CD4-positive, CD25-positive, alpha-beta regulatory T cell (primary cell): ENCODE measurements at regions not wholly inside any gene's neighbourhood (a gene's known extent, or its start where the extent isn't known, plus 50 kb on each side); places are given as distances from the start of the nearest gene placed in this dataset.
"Not testable (repeated sequence)": the region's sequence is repeated elsewhere in the genome, so short reads cannot be mapped to it uniquely, and the experiment has no call there.

Source experiments
- ATAC-seq, 2 donors: fragments of 150-1000 bp; cut with Tn5 transposase; one replicate each; pipeline ENCODE4 v1.10.0; 2021; ENCODE audit warnings: low read depth in 2 of 2, moderate number of reproducible peaks in 2 of 2, moderate library complexity in 1 of 2
- DNase-seq, 3 donors: peaks; one replicate each; pipeline versions ENCODE4 v3.0.0 to v3.0.0-alpha.2; 2012 to 2022; ENCODE audit warnings: mixed read lengths in 1 of 3
- H3K27ac ChIP-seq: one replicate; pipeline ENCODE4 v1.7.0; 2013; ENCODE audit warnings: mild to moderate bottlenecking, low read length; ENCODE audit not compliant: insufficient read depth, poor library complexity, severe bottlenecking
- H3K27me3 ChIP-seq: one replicate; pipeline ENCODE4 v1.7.0; 2013; ENCODE audit warnings: low read length; ENCODE audit not compliant: control insufficient read depth, insufficient read depth
- H3K36me3 ChIP-seq: one replicate; pipeline ENCODE4 v1.7.0; 2013; ENCODE audit warnings: mild to moderate bottlenecking, low read length, moderate library complexity; ENCODE audit not compliant: control insufficient read depth, insufficient read depth
- H3K4me1 ChIP-seq: 2 replicates; pipeline ENCODE4 v1.7.0; 2013; ENCODE audit warnings: mild to moderate bottlenecking, low read length; ENCODE audit not compliant: insufficient read depth, control insufficient read depth, poor library complexity, severe bottlenecking
- H3K4me3 ChIP-seq: one replicate; pipeline ENCODE4 v1.7.0; 2013; ENCODE audit warnings: low read depth, mild to moderate bottlenecking, low read length, moderate library complexity
- H3K9me3 ChIP-seq, 2 experiments: 1 replicate in 1 of 2; 2 replicates in 1 of 2; pipeline ENCODE4 v1.7.0; 2013; ENCODE audit warnings: low read length in 2 of 2, mild to moderate bottlenecking in 1 of 2, moderate library complexity in 1 of 2; ENCODE audit not compliant: control insufficient read depth in 2 of 2
- H3K27ac Mint-ChIP-seq, 3 donors: one replicate each; pipeline ENCODE4 v1.8.0; 2020 to 2022; ENCODE audit warnings: mild to moderate bottlenecking in 3 of 3, mixed read lengths in 3 of 3, moderate library complexity in 2 of 3
- H3K27me3 Mint-ChIP-seq: one replicate; pipeline ENCODE4 v1.8.0; 2022; ENCODE audit warnings: mild to moderate bottlenecking, mixed read lengths
- H3K36me3 Mint-ChIP-seq: one replicate; pipeline ENCODE4 v1.8.0; 2020; ENCODE audit warnings: mixed read lengths
- H3K4me1 Mint-ChIP-seq, 4 donors: one replicate each; pipeline ENCODE4 v1.8.0; 2020 to 2022; ENCODE audit warnings: mixed read lengths in 4 of 4, mild to moderate bottlenecking in 1 of 4
- H3K4me3 Mint-ChIP-seq, 4 donors: one replicate each; pipeline ENCODE4 v1.8.0; 2020 to 2022; ENCODE audit warnings: mild to moderate bottlenecking in 4 of 4, mixed read lengths in 4 of 4, moderate library complexity in 3 of 4
- H3K9me3 Mint-ChIP-seq, 7 donors: one replicate each; pipeline ENCODE4 v1.8.0; 2020 to 2022; ENCODE audit warnings: mixed read lengths in 7 of 7, mild to moderate bottlenecking in 3 of 7, moderate library complexity in 2 of 7

DNA sequence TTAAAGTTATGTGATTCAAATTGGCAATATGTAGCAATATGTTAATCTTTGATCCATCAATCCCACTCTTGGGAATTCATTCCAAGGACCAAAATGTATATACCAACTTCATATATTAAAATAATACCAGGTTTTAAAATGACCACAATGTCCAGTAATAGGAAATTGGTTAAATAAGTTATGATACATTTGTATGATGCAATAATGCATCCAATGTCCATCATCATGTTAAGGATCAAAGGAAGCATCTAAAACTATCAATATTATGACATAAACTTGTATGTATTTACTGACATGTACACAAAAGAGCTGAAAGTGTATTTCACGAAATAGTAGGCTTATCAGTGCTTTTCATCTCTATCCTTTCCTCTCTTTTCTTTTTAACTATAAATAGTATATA is 406.0 kb downstream of the RSL24D1 start:
- Mint-ChIP-seq H3K36me3 (no peaks in the 10 kb centered on the region), H3K27ac (no peak overlapping the region), H3K9me3 (peaks cover 0 to 4% (median 0%) of the 10 kb centered on the region in 7 donors), H3K4me1 (no peaks in the 10 kb centered on the region), H3K4me3 (no peak overlapping the region), H3K27me3 (no peaks in the 10 kb centered on the region)
- no peaks in the 10 kb centered on the region for H3K9me3 ChIP-seq
- no peak for ATAC-seq
- H3K4me3 ChIP-seq: no peak overlapping the region
- H3K36me3 ChIP-seq: no peaks in the 10 kb centered on the region
- H3K27ac ChIP-seq: no peak overlapping the region
- H3K4me1 ChIP-seq: no peaks in the 10 kb centered on the region
- no peaks in the 10 kb centered on the region for H3K27me3 ChIP-seq
- no peak for DNase-seq

DNA sequence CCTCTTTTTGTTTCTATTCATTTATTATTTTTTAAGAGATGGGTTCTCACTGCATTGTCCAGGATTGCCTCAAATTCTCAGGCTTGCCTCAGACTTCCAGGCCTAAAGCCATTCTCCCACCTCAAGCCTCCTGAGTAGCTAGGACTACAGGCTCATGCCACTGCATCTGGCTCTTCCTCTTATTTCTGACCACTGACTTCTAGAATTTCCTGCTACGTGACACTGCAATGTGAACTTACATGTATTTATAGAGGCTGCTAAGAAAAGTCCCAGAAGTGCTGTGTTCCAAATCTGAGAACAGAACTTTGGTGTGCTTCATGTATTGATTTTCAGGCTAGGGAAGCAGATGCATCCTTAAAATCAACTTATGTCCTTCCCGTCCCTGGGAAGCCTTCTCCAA is 407.4 kb downstream of the RSL24D1 start:
- Mint-ChIP-seq H3K4me3 (no peak overlapping the region), H3K4me1 (no peaks in the 10 kb centered on the region), H3K36me3 (no peaks in the 10 kb centered on the region), H3K27me3 (no peaks in the 10 kb centered on the region), H3K27ac (no peak overlapping the region), H3K9me3 (peaks cover 0 to 9% (median 2%) of the 10 kb centered on the region in 7 donors)
- no peaks in the 10 kb centered on the region for H3K4me1 ChIP-seq
- no peak for ATAC-seq
- H3K36me3 ChIP-seq: no peaks in the 10 kb centered on the region
- no peak overlapping the region for H3K4me3 ChIP-seq
- H3K27me3 ChIP-seq: no peaks in the 10 kb centered on the region
- no peaks in the 10 kb centered on the region for H3K9me3 ChIP-seq
- H3K27ac ChIP-seq: no peak overlapping the region
- no peak for DNase-seq

DNA sequence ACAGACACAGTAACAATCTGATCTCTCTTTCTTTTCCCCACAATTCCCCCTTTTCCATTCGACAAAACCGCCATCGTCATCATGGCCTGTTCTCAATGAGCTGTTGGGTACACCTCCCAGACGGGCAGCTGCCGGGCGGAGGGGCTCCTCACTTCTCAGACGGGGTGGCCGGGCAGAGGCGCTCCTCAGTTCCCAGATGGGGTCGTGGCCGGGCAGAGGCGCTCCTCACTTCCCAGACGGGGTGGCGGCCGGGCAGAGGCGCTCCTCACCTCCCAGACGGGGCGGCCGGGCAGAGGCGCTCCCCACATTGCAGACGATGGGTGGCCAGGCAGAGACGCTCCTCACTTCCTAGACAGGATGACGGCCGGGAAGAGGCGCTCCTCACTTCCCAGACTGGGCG is 415.5 kb downstream of the RSL24D1 start:
- H3K27ac Mint-ChIP-seq, H3K9me3 ChIP-seq, H3K27ac ChIP-seq, H3K4me1 Mint-ChIP-seq, DNase-seq, H3K36me3 ChIP-seq, H3K27me3 Mint-ChIP-seq, H3K36me3 Mint-ChIP-seq, H3K4me3 Mint-ChIP-seq, ATAC-seq, H3K4me3 ChIP-seq, H3K27me3 ChIP-seq, H3K4me1 ChIP-seq: not testable (repeated sequence)
- H3K9me3 Mint-ChIP-seq: peaks cover 2 to 14% (median 12%) of the 10 kb centered on the region in 7 donors

DNA sequence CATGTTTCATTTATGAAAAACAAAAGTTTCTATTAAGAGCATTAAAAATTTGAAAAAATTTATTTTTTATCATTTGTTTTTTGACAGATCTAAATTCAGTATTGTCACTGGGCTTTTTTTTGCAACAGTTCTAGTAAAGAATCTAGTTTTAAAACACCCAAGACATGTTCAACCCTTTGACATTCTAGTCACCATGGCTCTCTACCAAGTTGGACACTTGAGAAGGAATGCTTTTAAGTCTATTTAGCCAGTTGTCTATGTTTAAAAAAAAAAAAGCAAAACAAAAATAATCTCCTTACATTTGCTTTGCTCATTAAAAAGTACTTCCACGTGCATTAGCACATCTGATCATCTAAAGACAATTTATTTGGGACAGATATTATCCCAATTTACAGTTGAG is 417.5 kb downstream of the RSL24D1 start:
- no peaks in the 10 kb centered on the region for H3K36me3 Mint-ChIP-seq
- ATAC-seq: no peak

DNA sequence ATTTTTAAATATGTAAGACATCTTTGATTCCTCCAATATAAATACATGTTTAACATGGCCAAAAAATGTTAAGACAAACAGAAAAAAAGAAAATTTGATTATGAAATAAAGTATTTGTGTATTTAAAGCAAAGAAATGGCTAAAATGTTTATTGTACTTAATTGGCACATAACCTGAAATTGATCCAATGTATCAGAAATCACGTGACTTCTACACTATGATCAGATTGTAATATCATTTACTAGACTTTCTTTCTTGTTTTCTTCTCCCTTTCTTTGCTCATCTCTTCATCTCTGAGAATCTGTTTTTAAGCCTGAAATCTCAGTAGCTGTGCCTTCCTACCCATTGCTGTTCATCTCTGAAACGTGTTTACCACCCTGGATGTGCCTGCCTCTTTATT is 420.3 kb downstream of the RSL24D1 start:
- ATAC-seq: no peak
- Mint-ChIP-seq H3K36me3 (no peaks in the 10 kb centered on the region), H3K4me1 (no peaks in the 10 kb centered on the region), H3K9me3 (peaks cover 0 to 11% (median 4%) of the 10 kb centered on the region in 7 donors), H3K27me3 (no peaks in the 10 kb centered on the region), H3K27ac (no peak overlapping the region), H3K4me3 (no peak overlapping the region)
- H3K4me1 ChIP-seq: no peaks in the 10 kb centered on the region
- H3K4me3 ChIP-seq: no peak overlapping the region
- H3K9me3 ChIP-seq: no peaks in the 10 kb centered on the region
- H3K36me3 ChIP-seq: no peaks in the 10 kb centered on the region
- no peak overlapping the region for H3K27ac ChIP-seq
- H3K27me3 ChIP-seq: no peaks in the 10 kb centered on the region
- no peak for DNase-seq

More for the DNA sequence above, 417.5 kb downstream of the RSL24D1 start:
- Mint-ChIP-seq H3K27ac (no peak overlapping the region), H3K27me3 (no peaks in the 10 kb centered on the region), H3K9me3 (peaks cover 1 to 13% (median 10%) of the 10 kb centered on the region in 7 donors), H3K4me3 (no peak overlapping the region), H3K4me1 (no peaks in the 10 kb centered on the region)
- Histone ChIP-seq H3K4me1 (no peaks in the 10 kb centered on the region), H3K4me3 (no peak overlapping the region), H3K27ac (no peak overlapping the region), H3K9me3 (no peaks in the 10 kb centered on the region), H3K36me3 (no peaks in the 10 kb centered on the region), H3K27me3 (no peaks in the 10 kb centered on the region)
- no peak for DNase-seq

GRCh38 chr15:54772663-54773062 is 424.1 kb downstream of the RSL24D1 start:
- no peaks in the 10 kb centered on the region for H3K9me3 ChIP-seq
- no peak overlapping the region for H3K4me3 ChIP-seq
- Mint-ChIP-seq H3K27ac (no peak overlapping the region), H3K36me3 (no peaks in the 10 kb centered on the region), H3K27me3 (no peaks in the 10 kb centered on the region), H3K4me1 (no peaks in the 10 kb centered on the region), H3K4me3 (no peak overlapping the region), H3K9me3 (peaks cover 0 to 6% (median 2%) of the 10 kb centered on the region in 7 donors)
- ATAC-seq (no peak), DNase-seq (no peak)
- H3K36me3 ChIP-seq: no peaks in the 10 kb centered on the region
- H3K4me1 ChIP-seq: no peaks in the 10 kb centered on the region
- H3K27ac ChIP-seq: no peak overlapping the region
- H3K27me3 ChIP-seq: no peaks in the 10 kb centered on the region

DNA sequence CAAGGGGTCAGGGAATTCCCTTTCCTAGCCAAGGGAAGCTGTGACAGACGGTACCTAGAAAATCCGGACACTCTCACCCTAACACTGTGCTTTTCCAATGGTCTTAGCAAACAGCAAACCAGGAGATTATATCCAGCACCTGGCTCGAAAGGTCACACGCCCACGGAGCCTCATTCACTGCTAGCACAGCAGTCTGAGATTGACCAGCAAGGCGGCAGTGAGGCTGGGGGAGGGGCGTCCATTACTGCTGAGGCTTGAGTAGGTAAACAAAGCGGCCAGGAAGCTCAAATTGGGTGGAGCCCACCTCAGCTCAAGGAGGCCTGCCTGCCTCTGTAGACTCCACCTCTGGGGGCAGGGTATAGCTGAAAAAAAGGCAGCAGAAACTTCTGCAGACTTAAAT is 447.3 kb downstream of the RSL24D1 start:
- ATAC-seq, H3K4me3 ChIP-seq, H3K27me3 Mint-ChIP-seq, H3K9me3 ChIP-seq, H3K27ac Mint-ChIP-seq, H3K4me3 Mint-ChIP-seq, H3K27ac ChIP-seq, H3K27me3 ChIP-seq, H3K4me1 Mint-ChIP-seq, H3K36me3 ChIP-seq, H3K4me1 ChIP-seq, H3K36me3 Mint-ChIP-seq, DNase-seq: not testable (repeated sequence)
- H3K9me3 Mint-ChIP-seq: peaks cover 3 to 20% (median 10%) of the 10 kb centered on the region in 7 donors

DNA sequence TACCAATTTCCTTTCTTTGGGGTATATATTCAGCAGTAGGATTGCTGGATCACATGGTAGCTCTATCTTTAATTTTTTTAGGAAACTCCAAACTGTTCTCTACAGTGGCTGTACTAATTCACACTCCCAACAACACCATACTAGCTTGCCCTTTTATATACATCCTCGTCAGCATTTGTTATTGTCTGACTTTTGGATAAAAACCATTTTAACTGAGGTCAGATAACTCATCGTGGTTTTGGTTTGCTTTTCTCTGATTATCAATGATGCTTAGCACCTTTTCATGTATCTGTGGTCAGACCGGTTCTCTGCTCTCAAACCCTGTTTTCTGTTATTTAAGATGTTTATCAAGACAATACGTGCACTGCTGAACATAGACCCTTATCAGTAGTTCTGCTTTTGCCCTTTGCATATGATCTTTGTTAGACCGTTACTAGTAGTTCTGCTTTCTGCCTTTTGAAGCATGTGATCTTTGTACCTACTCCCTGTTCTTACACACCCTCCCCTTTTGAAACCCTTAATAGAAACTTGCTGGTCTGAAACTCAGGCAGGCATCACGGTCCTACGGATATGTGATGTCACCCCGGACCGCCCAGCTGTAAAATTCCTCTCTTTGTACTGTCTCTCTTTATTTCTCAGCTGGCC is 474.3 kb downstream of the RSL24D1 start:
- no peaks in the 10 kb centered on the region for H3K9me3 ChIP-seq
- DNase-seq: no peak
- H3K4me3 Mint-ChIP-seq: no peak overlapping the region
- no peaks in the 10 kb centered on the region for H3K36me3 ChIP-seq
- no peak overlapping the region for H3K27ac ChIP-seq
- H3K27me3 Mint-ChIP-seq: peaks cover 12% of the 10 kb centered on the region
- H3K27ac Mint-ChIP-seq: no peak overlapping the region
- peaks cover 0 to 31% (median 10%) of the 10 kb centered on the region in 7 donors for H3K9me3 Mint-ChIP-seq
- H3K27me3 ChIP-seq: no peaks in the 10 kb centered on the region
- H3K4me3 ChIP-seq: no peak overlapping the region
- no peaks in the 10 kb centered on the region for H3K36me3 Mint-ChIP-seq
- no peaks in the 10 kb centered on the region for H3K4me1 ChIP-seq
- H3K4me1 Mint-ChIP-seq: no peaks in the 10 kb centered on the region
- no peak for ATAC-seq
